ENCODE measurements at regions not wholly inside any gene's neighbourhood (a gene's known extent, or its start where the extent isn't known, plus 50 kb on each side); places are given as distances from the start of the nearest gene placed in this dataset.

DNA sequence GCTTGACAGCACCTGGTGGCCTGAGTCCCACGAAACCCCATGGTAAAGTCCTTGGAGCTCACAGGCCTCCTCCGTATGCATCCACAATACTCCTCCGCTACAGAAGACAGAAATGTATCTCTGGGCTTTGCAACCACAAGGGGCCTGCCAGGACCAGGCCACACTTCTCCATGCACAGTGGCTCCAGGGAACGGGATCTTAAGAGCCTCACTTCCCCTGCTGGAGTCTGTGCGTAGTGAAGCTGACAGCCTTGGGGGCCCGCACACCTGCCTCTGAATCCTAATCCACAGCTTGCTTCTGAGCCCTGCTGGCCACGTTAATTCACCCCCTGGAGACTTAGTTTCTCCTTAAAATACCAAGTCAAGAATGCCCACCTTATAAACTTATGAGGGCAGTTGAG lies 125.7 kb downstream of the COPRS start:
- H3K23ac ChIP-seq (ENCODE audit: insufficient read length), result no peak overlapping the region
- H3K36me3 ChIP-seq (ENCODE audit: control insufficient read depth in 2 of 4, insufficient read depth in 4 of 4, low read length in 3 of 4), result no peaks in the 10 kb centered on the region
- H3K79me2 ChIP-seq (ENCODE audit: control insufficient read depth in 1 of 2, insufficient read depth in 2 of 2, low read length in 2 of 2), result no peaks in the 10 kb centered on the region
- 80% methylated on average over 7 of the region's 7 CpGs; no CpG with 5 or more reads in 1 of the 2 experiments for WGBS, 2 experiments (ENCODE audit: extremely low coverage in 1 of 2, insufficient coverage in 1 of 2, insufficient read length in 1 of 2, insufficient replicate concordance in 2 of 2, low coverage in 1 of 2, low lambda C conversion rate in 2 of 2, missing lambda C conversion rate in 1 of 2)
- no peak overlapping the region for H4K91ac ChIP-seq (replicated peaks; ENCODE audit: insufficient read length, low read length)
- no peaks in the 10 kb centered on the region for H3K9me3 ChIP-seq (ENCODE audit: insufficient read depth in 2 of 2, low read depth in 1 of 2, low read length in 1 of 2)
- H2BK20ac ChIP-seq (ENCODE audit: low read length), result no peak overlapping the region
- H3K4me2 ChIP-seq (ENCODE audit: insufficient read depth in 1 of 2, low read depth in 2 of 2, low read length in 2 of 2), result no peak overlapping the region
- no peaks in the 10 kb centered on the region for H3K27me3 ChIP-seq (replicated peaks in 1 of 4; ENCODE audit: control insufficient read depth in 3 of 4, extremely low read depth in 1 of 4, insufficient read depth in 3 of 4, low read length in 3 of 4)
- no peak overlapping the region for H3K14ac ChIP-seq (ENCODE audit: insufficient read length)
- 0 out of 2 replicates have a peak overlapping the region, but pooled peaks have one; percentile 45 for H4K8ac ChIP-seq (ENCODE audit: extremely low read depth, insufficient read depth, low read length)
- no peak overlapping the region for H3K4ac ChIP-seq (replicated peaks; ENCODE audit: insufficient read length, low read depth, low read length)
- no peak overlapping the region for H2AFZ ChIP-seq (ENCODE audit: low read length)
- H4K20me1 ChIP-seq (replicated peaks in 1 of 2; ENCODE audit: control insufficient read depth in 1 of 2, insufficient read depth in 2 of 2, low read length in 2 of 2), result no peaks in the 10 kb centered on the region
- no peaks in the 10 kb centered on the region for H3K79me1 ChIP-seq (ENCODE audit: low read depth, low read length)
- DNase-seq (ENCODE audit: low read depth in 1 of 2, low spot score in 2 of 2), result no peak
- no peak overlapping the region for H2BK120ac ChIP-seq (replicated peaks; ENCODE audit: low read depth, low read length)
- no peak overlapping the region for H3K56ac ChIP-seq (replicated peaks; ENCODE audit: insufficient read length, low read depth, low read length)
- FAIRE-seq, result no peak
- no peak overlapping the region for H2BK12ac ChIP-seq (ENCODE audit: low read depth, low read length)
- H3K4me1 ChIP-seq (replicated peaks in 1 of 4; ENCODE audit: control insufficient read depth in 3 of 4, insufficient read depth in 4 of 4, low read length in 3 of 4), result no peaks in the 10 kb centered on the region
- H2AK5ac ChIP-seq (ENCODE audit: low read depth, low read length), result no peak overlapping the region
- H3K9ac ChIP-seq (replicated peaks in 1 of 4; ENCODE audit: extremely low read depth in 1 of 4, low read depth in 3 of 4, low read length in 3 of 4), result no peak overlapping the region
- no peak overlapping the region for H3K27ac ChIP-seq (ENCODE audit: low read depth, low read length)
- no peak overlapping the region for H4K5ac ChIP-seq (ENCODE audit: insufficient read length, low read depth, low read length)
- H3K23me2 ChIP-seq (ENCODE audit: low read depth, low read length), result no peaks in the 10 kb centered on the region
- CTCF ChIA-PET (ENCODE audit: partially characterized antibody), result interaction anchor here (0.8 to 2.1 kb wide), 8 partner anchors 9 to 303 kb away, joined by 3 to 9 read pairs (median 4); no protein-coding TSS in a partner anchor
- no peak overlapping the region for H3K18ac ChIP-seq (ENCODE audit: extremely low read depth, low read length)
- POLR2A ChIA-PET (ENCODE audit: partially characterized antibody), result no interaction called here
- H2BK15ac ChIP-seq (ENCODE audit: low read length), result no peak overlapping the region
- no peak overlapping the region for H2BK5ac ChIP-seq (ENCODE audit: low read depth, low read length)
- no peak overlapping the region for H3K4me3 ChIP-seq (ENCODE audit: extremely low read depth in 1 of 4, insufficient read depth in 2 of 4, low read depth in 3 of 4, low read length in 4 of 4)
- no peak for TF ChIP-seq CHD7 (IDR thresholded peaks at IDR 0.05; ENCODE audit: insufficient replicate concordance, low read length)

All from H1 (cell line).